ENCODE measurements at regions not wholly inside any gene's neighbourhood (a gene's known extent, or its start where the extent isn't known, plus 50 kb on each side); places are given as distances from the start of the nearest gene placed in this dataset.

- no peak for DNase-seq
These were observed 89.1 kb upstream of the ZNF827 start for GRCh38 chr4:146027761-146028160.

- no peak for DNase-seq
These were observed 84.8 kb upstream of the ZNF827 start for GRCh38 chr4:146023334-146023967.

- no peak for DNase-seq
These were observed 83.9 kb upstream of the ZNF827 start for GRCh38 chr4:146022541-146022940.

GRCh38 chr4:146018247-146018646, 79.6 kb upstream of the ZNF827 start:
- no peak for DNase-seq

GRCh38 chr4:146004730-146005129, 66.1 kb upstream of the ZNF827 start:
- DNase-seq = no peak

- DNase-seq = no peak
These were observed 50.0 kb upstream of the ZNF827 start for GRCh38 chr4:145988628-145989027.
